Endothelial cell of umbilical vein (primary cell): ENCODE measurements at regions not wholly inside any gene's neighbourhood (a gene's known extent, or its start where the extent isn't known, plus 50 kb on each side); places are given as distances from the start of the nearest gene placed in this dataset.

Source experiments
- EZH2 ChIP-seq: IDR thresholded peaks from 2 replicates; pipeline ENCODE4 v1.6.1; 2012; ENCODE audit warnings: borderline replicate concordance, low read depth, mild to moderate bottlenecking, moderate library complexity, low read length, inconsistent platforms; ENCODE audit not compliant: severe bottlenecking
- GATA2 ChIP-seq: IDR thresholded peaks from 2 replicates; pipeline ENCODE4 v1.7.0; 2011; ENCODE audit warnings: low read depth, mild to moderate bottlenecking, moderate library complexity, mixed read lengths, low read length; ENCODE audit not compliant: insufficient read length, insufficient read depth
- POLR2A ChIP-seq: IDR thresholded peaks from 2 replicates; pipeline ENCODE4 v1.6.1; 2012; ENCODE audit warnings: low read depth, mild to moderate bottlenecking, control low read depth, low read length
- POLR2AphosphoS5 ChIP-seq: IDR thresholded peaks from 2 replicates; pipeline ENCODE4 v1.6.1; 2012; ENCODE audit warnings: low read depth, mild to moderate bottlenecking, control low read depth, low read length, moderate library complexity; ENCODE audit not compliant: insufficient read depth
- TF ChIP-seq, protein P1 (sequence below), 2 donors: IDR thresholded peaks; 1 replicate in 1 of 2; 2 replicates in 1 of 2; pipeline ENCODE4 v1.5.1; 2011; ENCODE audit warnings: low read length in 2 of 2, mild to moderate bottlenecking in 2 of 2, moderate library complexity in 2 of 2, control low read depth in 1 of 2, inconsistent platforms in 1 of 2, low read depth in 1 of 2; ENCODE audit not compliant: insufficient read depth in 1 of 2; ENCODE audit errors: extremely low read depth in 1 of 2

DNA sequence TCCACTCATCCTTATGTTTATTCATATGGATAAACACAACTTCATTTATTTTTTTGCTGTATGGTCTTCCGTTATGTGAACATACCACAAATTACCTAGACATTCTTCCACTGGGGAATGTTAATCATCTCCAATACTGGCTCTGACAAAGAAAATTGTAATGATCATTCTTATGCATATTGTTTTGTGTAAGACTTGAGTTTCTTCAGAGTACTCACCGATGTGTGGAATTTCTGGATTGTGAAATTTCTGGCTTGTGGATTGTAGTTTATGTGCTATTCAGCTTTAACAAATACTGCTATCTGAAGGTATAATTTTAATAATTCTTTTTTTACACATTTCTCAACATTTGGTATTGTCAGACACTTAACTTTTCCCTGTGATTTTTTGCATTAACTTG lies 212.2 kb upstream of the THUMPD2 start:
- TF ChIP-seq POLR2A (no peak), POLR2AphosphoS5 (no peak), GATA2 (no peak), EZH2 (no peak)
- TF ChIP-seq, protein P1, sequence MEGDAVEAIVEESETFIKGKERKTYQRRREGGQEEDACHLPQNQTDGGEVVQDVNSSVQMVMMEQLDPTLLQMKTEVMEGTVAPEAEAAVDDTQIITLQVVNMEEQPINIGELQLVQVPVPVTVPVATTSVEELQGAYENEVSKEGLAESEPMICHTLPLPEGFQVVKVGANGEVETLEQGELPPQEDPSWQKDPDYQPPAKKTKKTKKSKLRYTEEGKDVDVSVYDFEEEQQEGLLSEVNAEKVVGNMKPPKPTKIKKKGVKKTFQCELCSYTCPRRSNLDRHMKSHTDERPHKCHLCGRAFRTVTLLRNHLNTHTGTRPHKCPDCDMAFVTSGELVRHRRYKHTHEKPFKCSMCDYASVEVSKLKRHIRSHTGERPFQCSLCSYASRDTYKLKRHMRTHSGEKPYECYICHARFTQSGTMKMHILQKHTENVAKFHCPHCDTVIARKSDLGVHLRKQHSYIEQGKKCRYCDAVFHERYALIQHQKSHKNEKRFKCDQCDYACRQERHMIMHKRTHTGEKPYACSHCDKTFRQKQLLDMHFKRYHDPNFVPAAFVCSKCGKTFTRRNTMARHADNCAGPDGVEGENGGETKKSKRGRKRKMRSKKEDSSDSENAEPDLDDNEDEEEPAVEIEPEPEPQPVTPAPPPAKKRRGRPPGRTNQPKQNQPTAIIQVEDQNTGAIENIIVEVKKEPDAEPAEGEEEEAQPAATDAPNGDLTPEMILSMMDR (IDR thresholded peaks at IDR 0.05; ENCODE audit: extremely low read depth in 1 of 2, insufficient read depth in 1 of 2, low read depth in 1 of 2, low read length in 2 of 2): no peak
